ENCODE measurements at regions not wholly inside any gene's neighbourhood (a gene's known extent, or its start where the extent isn't known, plus 50 kb on each side); places are given as distances from the start of the nearest gene placed in this dataset.
A peak's percentile ranks its signal among the peaks of the same experiment; 100 is the strongest.
"Not testable (repeated sequence)": the region's sequence is repeated elsewhere in the genome, so short reads cannot be mapped to it uniquely, and the experiment has no call there.

- DNase-seq, result no peak
Observed at GRCh38 chr6:165001502-165002157, 307.8 kb downstream of the C6orf118 start.

GRCh38 chr6:164998297-164998696 lies 311.1 kb downstream of the C6orf118 start:
- no peak for DNase-seq

- no peak for DNase-seq
Observed at GRCh38 chr6:164996838-164997237, 312.6 kb downstream of the C6orf118 start.

DNA sequence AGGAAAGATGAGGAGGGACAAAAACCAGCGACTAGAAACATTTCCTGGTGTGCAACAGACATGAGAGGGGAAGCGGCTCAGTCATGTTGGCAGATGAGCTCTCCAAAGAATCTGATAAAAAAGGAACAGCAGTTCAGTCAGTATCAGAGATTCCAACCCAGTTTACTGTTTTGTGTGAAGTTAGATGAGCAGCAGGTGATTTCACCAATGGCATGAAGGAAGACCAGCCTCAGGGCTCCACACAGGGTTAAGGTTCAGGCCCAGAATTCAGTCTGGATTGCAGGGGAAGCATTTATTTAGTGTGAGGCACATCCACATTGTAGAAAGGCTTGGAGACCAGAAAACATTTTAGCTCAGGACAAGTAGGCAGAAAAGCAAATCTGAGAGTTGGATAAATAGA lies 317.8 kb downstream of the C6orf118 start:
- DNase-seq, result no peak

DNA sequence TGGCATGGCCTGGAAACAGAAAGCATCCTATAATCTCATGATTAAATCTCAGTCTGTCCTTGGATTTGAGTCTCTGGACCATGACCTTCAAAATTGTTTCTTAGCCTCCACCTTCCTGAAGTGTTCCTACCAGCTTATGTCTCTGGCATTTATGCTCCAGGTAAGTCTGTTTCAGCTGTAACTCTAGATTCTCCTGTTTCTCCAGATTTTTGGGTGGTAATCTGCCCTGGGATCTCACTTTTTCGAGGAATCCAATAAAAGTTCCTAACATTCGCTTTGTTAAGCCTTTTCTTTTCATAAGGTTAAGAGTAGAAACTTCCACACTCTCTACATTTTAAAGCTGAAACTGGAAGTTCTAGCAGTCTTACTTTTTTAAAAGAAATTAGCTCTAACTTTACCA lies 318.5 kb downstream of the C6orf118 start:
- no peak for DNase-seq

GRCh38 chr6:164982389-164982788 lies 327.0 kb downstream of the C6orf118 start:
- no peak for DNase-seq

DNA sequence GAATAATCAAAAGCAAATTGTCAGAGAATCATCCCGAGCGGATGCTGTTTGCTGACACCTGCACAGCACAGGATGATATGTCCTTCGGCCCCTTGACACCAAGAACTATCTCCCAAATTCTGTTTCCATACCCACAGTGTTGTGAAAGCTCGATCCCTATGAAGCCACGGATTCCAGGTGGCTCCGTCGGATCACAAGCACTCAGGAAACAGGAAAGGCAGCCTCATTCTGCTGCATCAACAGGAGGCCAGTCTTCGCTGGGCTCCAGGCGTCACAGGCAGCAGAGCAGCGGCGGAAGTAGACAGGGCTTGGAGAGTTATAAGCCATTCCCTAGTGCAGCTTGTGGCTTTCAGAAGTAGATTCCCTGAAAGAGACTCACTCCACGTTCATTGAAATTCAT lies 342.3 kb downstream of the C6orf118 start:
- no peak for DNase-seq

DNA sequence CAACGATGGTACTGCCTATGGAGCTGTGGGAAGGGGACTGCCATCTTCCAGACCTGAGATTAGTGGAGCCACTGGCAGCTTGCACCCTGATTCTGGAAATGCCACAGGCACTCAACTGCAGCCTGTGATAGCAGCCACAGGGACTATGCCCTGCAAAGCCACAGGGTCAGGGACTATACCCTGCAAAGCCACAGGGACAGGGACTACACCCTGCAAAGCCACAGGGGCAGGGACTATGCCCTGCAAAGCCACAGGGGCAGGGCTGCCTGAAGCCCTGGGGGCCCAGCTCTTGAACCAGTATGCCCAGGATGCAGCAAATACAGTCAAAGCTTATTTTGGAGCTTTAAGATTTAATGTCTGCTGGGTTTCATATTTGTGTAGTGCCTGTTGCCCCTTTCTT lies 346.6 kb downstream of the C6orf118 start:
- no peak for DNase-seq

DNA sequence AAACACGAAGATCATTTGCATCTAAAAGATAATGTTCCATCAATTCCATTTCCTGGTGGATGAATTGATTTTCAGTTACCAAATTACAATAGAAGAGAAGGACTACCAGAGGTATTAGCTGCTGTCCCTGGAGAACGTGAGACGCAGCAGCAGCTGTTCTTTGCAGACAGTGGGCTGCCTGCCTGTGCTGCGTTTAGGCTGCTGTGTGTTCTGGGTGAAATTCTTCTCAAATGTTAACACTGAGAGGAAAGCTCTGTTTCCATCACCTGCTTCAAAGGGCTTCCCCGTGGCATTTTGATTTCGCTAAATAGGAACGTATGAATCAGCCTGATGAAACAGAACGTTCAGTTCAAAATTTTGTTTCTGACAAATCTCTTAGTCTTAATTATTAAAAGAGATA lies 362.2 kb downstream of the C6orf118 start:
- DNase-seq, result no peak

DNA sequence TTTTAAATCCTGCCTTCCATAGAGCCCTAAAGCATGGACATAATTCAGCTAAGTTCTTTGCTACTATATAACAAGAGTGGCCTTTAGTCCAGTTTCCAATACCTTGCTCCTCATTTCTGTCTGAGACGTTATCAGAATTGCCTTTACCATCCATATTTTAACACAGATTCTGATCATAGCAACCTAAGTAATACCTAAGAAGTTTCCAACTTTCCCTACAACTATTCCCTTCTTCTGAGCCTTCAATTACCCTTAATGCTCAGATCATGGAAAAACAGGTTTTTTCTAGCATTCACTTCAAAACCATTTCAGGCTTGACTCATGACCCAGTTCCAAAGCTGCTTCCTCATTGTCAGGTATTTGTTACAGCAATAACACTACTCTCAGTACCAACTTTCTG lies 367.1 kb downstream of the C6orf118 start:
- DNase-seq, result no peak

GRCh38 chr6:164933238-164933794 lies 376.1 kb downstream of the C6orf118 start:
- not testable (repeated sequence) for DNase-seq

GRCh38 chr6:164929408-164929977 lies 379.9 kb downstream of the C6orf118 start:
- no peak for DNase-seq

GRCh38 chr6:164928728-164929407 lies 380.5 kb downstream of the C6orf118 start:
- no peak for DNase-seq

DNA sequence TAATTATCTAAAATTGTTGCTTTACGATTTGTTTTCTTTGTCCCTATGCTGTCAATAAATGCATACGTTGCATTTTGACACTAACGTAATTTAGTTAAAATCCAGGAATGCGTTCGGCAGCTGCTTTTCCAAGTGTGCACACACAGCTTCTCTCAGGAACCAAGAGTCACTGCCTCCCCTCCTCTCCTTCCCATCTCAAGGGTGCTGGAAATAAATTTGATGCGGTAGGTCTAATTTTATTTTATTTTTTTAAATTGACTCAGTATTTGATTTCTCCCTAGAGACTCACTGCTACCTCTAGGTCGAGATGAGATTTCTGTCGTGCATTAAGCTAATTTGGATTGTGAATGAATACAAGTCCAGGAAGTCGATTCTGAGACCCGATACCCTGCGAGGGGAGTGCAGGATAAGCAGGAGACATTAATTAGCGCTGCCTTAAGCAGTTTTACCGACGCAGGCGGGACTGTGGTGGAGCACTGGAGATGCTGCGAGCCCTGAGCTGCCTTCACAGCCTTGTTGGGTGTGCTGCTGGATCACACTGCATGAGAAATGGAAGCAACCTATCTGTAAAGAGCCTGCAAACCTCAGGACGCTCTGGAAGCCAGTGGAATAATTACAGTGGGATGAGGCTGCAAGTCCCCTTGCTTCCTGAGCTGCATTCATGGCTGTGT lies 381.2 kb downstream of the C6orf118 start:
- DNase-seq, result no peak

GRCh38 chr6:164927288-164928056 lies 381.9 kb downstream of the C6orf118 start:
- DNase-seq, result peak; percentile 27

DNA sequence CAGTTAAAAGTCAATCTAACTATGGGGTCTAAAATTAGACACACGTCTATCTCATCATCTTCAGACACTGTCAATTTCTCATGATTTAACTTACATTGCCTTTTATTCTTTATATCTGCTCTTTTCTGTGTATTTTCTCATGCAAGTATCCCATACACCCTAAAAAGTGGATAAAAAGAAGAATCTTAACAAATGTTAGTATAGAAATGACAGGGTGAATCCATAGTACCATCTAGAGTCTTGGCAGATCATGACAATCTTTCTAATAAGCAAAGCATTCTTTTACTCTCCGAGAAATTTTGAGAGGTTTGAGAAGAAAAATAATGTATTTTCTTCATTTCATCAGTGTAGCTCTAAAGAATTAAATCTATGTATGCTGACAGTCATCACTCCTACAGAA lies 382.7 kb downstream of the C6orf118 start:
- DNase-seq, result no peak

GRCh38 chr6:164925681-164926530 lies 383.5 kb downstream of the C6orf118 start:
- DNase-seq, result no peak

GRCh38 chr6:164924674-164925073 lies 384.7 kb downstream of the C6orf118 start:
- no peak for DNase-seq

GRCh38 chr6:164917211-164917610 lies 392.2 kb downstream of the C6orf118 start:
- DNase-seq, result no peak

DNA sequence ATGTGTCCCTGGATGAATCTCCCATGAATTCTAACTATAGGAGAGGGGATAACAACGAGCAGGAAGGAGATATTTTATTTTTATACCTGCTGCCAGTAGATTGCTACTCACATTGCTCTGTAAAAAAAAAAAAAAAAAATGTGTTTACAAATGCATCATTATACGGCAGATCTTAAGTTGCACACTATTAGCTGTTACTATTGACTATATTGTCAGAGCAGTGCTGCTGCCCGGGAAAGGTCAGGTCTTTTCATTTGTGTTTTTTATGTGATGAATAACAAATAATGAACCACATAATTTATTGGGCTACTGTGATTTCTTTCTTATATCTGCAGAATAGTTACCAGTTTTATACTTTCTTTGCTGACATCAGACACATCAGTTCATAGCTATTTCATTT lies 393.3 kb downstream of the C6orf118 start:
- DNase-seq, result no peak

- DNase-seq, result no peak
Observed at GRCh38 chr6:164911873-164912580, 397.4 kb downstream of the C6orf118 start.

All from activated effector memory CD4-positive, alpha-beta T cell treated with Interleukin-2 at 50 U/mL for 16 hours (primary cell).